ENCODE measurements at regions not wholly inside any gene's neighbourhood (a gene's known extent, or its start where the extent isn't known, plus 50 kb on each side); places are given as distances from the start of the nearest gene placed in this dataset.

DNA sequence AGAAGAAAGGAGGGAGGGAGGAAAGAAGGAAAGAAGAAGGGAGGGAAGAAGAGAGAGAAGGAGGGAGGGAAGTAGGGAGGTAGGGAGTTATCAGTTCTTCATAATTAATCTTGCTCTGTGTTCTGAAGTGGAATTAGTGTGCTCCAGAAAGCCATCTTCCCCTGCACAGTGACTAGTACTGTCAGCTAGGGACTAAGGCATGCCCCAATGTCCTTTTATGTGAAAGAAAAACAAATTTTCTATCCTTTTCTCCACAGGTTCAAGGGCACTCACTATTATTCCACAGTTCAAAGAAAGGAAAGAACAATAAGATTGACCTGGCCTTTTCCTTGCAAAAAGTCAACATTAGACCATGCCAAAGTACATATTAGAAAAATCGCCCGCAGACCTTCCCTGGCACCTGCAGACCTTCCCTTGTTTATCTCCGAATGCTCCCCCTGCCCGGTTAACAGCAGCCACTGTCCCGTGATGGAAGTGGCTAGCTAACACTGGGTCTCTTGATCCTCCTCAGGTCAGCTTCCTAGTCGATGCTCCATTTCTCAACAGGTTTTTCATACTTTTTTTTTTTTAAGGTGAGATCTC is 107.2 kb upstream of the EDEM3 start:
- H3K4me3 ChIP-seq = no peak overlapping the region
- H3K27ac ChIP-seq = peak overlapping the region; percentile 12 to 21
- TF ChIP-seq, protein P1, sequence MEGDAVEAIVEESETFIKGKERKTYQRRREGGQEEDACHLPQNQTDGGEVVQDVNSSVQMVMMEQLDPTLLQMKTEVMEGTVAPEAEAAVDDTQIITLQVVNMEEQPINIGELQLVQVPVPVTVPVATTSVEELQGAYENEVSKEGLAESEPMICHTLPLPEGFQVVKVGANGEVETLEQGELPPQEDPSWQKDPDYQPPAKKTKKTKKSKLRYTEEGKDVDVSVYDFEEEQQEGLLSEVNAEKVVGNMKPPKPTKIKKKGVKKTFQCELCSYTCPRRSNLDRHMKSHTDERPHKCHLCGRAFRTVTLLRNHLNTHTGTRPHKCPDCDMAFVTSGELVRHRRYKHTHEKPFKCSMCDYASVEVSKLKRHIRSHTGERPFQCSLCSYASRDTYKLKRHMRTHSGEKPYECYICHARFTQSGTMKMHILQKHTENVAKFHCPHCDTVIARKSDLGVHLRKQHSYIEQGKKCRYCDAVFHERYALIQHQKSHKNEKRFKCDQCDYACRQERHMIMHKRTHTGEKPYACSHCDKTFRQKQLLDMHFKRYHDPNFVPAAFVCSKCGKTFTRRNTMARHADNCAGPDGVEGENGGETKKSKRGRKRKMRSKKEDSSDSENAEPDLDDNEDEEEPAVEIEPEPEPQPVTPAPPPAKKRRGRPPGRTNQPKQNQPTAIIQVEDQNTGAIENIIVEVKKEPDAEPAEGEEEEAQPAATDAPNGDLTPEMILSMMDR (IDR thresholded peaks at IDR 0.05) = no peak
- no peak for DNase-seq (ENCODE audit: low spot score in 2 of 2)
- H3K9me3 ChIP-seq = no peaks in the 10 kb centered on the region
- peaks cover 0 to 16% of the 10 kb centered on the region in 2 donors for H3K4me1 ChIP-seq
- no peaks in the 10 kb centered on the region for H3K36me3 ChIP-seq
- intact Hi-C loops (cut with DNase I) = no loop called here
- no peaks in the 10 kb centered on the region for H3K27me3 ChIP-seq

DNA sequence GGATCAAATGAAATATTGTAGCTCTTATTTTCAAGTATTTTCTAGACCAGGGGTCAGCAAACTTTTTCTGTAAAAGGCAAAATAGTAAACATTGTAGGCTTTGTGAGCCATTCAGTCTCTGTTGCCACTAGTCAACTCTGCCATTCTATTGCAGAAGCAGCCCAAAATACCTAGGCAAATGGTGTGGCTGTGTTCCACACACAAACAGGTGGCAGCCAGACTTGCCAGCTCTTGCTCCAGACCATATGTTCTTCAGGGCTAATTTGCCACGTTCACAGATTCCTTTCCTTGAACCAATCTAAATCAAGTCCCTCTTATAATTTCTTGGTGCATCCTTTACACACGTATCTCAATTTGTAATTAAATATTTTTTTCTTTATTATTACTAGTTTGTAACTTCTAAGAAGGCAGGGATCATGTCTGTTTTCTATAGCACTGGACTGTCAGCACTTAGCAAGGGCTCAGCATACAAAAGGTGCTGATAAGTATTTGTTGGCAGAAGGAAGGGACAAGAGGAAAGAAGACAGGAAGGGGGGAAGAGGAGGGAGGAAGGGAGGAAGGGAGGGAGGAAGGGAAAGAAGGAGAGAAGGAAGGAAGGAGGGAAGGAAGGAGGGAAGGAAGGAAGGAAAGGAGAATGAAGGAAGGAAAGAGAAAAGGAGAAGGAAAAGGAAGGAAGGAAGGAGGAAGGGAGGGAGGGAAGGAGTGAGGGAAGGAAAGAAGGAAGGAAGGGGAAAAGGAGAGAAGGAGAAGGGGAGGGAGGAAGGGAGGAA is 106.5 kb upstream of the EDEM3 start:
- H3K4me3 ChIP-seq = no peak overlapping the region
- H3K9me3 ChIP-seq = no peaks in the 10 kb centered on the region
- no peaks in the 10 kb centered on the region for H3K27me3 ChIP-seq
- intact Hi-C loops (cut with DNase I) = no loop called here
- TF ChIP-seq, protein P1 (IDR thresholded peaks at IDR 0.05) = no peak
- H3K36me3 ChIP-seq = no peaks in the 10 kb centered on the region
- peak overlapping the region; percentile 21 to 29 for H3K27ac ChIP-seq
- peaks cover 0 to 10% of the 10 kb centered on the region in 2 donors for H3K4me1 ChIP-seq
- no peak for DNase-seq (ENCODE audit: low spot score in 2 of 2)

DNA sequence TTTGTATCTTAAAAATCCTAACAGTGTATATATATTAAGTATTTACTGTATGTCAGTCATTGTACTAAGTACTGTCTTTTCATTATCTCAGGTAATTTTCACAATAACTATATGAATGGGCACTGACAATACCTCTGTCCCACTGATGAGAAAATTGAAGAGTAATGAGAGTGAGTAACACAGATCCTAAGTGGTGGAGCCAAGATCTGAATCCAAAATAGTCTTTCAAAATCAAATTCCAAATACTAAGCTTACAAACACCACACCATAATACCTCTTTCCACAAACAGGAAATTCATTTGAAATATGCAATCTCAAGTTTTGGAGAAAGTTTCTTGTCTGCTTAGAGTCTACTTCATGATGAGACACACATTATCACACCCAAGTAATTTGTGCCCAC is 105.9 kb upstream of the EDEM3 start:
- intact Hi-C loops (cut with DNase I) = no loop called here
- TF ChIP-seq, protein P1 (IDR thresholded peaks at IDR 0.05) = no peak
- DNase-seq (ENCODE audit: low spot score in 2 of 2) = no peak
- H3K9me3 ChIP-seq = no peaks in the 10 kb centered on the region
- H3K27me3 ChIP-seq = no peaks in the 10 kb centered on the region
- H3K36me3 ChIP-seq = no peaks in the 10 kb centered on the region
- H3K27ac ChIP-seq = peak overlapping the region; percentile 21 to 29
- H3K4me1 ChIP-seq = peaks cover 0 to 7% of the 10 kb centered on the region in 2 donors
- no peak overlapping the region for H3K4me3 ChIP-seq

DNA sequence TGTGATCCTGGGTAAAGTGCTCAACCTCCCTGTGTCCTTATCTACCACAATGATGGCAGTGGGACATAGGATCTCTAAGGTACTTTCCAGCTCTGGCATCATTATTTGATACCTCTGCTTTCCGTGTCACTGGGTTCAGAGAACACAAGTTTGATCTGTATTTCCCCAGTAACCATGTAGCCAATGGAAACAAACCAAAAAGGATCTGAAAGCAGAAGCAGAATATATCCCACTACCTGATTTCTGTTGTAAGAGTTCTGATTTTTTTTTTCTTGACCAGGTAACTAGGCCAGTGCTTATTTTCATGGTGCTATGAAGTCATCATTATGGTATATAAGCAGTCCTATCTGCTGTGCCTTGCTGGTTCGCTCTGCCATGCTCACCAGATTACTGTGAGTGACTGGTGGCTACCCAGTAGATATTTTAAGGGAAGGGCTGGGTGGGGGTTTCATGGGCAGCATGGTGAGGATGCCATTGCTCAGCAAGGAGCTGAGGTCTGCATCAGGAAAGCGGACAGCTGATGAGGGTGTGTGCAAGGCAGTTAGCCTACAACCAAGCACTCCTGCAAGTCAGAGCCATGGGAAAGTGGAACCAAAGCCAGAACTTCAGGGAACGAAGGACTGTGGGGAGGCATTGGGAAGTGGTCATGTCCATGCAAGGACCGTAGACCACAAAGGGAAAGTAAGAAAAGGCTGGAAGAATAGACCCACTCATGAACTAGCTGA is 104.9 kb upstream of the EDEM3 start:
- H3K27ac ChIP-seq = peak overlapping the region in 1 of 2 donors; percentile 20

DNA sequence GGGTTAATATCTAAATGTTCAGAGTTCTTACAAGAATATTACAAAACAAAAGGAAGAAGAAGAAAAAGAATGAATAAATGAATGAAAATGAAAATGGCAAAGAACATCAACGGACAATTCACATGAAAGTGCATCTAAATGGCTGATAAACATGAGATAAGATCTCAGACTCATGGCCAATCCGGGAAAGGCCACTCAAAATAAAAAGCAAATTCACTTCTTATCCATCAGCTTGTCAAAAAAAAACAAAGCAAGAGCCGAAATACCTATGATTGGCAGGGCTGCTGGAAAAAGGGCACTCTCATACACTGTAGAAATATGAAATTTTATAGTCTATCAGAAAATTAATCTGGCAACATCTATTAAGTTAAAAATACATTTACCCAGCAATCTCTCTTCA is 103.6 kb upstream of the EDEM3 start:
- TF ChIP-seq, protein P1 (IDR thresholded peaks at IDR 0.05) = no peak

More for the DNA sequence above, 104.9 kb upstream of the EDEM3 start:
- Histone ChIP-seq H3K36me3 (no peaks in the 10 kb centered on the region), H3K4me3 (no peak overlapping the region), H3K4me1 (peaks cover 2 to 6% of the 10 kb centered on the region in 2 donors), H3K27me3 (no peaks in the 10 kb centered on the region), H3K9me3 (no peaks in the 10 kb centered on the region)
- intact Hi-C loops (cut with DNase I) = no loop called here
- DNase-seq (ENCODE audit: low spot score in 2 of 2) = no peak
- TF ChIP-seq, protein P1 (IDR thresholded peaks at IDR 0.05) = no peak

More for the DNA sequence above, 103.6 kb upstream of the EDEM3 start:
- peaks cover 7 to 18% of the 10 kb centered on the region in 2 donors for H3K4me1 ChIP-seq
- intact Hi-C loops (cut with DNase I) = no loop called here
- H3K27ac ChIP-seq = peak overlapping the region; percentile 3 to 45
- H3K4me3 ChIP-seq = no peak overlapping the region
- no peak for DNase-seq (ENCODE audit: low spot score in 2 of 2)
- no peaks in the 10 kb centered on the region for H3K36me3 ChIP-seq
- H3K27me3 ChIP-seq = no peaks in the 10 kb centered on the region
- H3K9me3 ChIP-seq = no peaks in the 10 kb centered on the region

Measured in ascending aorta (tissue), 2 donors.